OCI-LY1 (cell line): ENCODE measurements at regions not wholly inside any gene's neighbourhood (a gene's known extent, or its start where the extent isn't known, plus 50 kb on each side); places are given as distances from the start of the nearest gene placed in this dataset.

ENCODE experiments used
- H2AFZ ChIP-seq: fragments of 200-600 bp; sonication (generic), shearing (Covaris generic); 2 replicates; pipeline ENCODE4 v1.6.0; 2014; ENCODE audit warnings: antibody characterized with exemption, mild to moderate bottlenecking, low read length
- H3F3A ChIP-seq: fragments of 200-600 bp; sonication (generic), shearing (Covaris generic); 2 replicates; pipeline ENCODE4 v1.6.0; 2014; ENCODE audit warnings: mild to moderate bottlenecking, antibody characterized with exemption, low read length, moderate library complexity; ENCODE audit not compliant: insufficient read depth
- H3K27ac ChIP-seq: fragments of 200-600 bp; sonication (generic); 2 replicates; pipeline ENCODE4 v1.5.1; 2014; ENCODE audit warnings: low read length, mixed run types, mild to moderate bottlenecking, low read depth; ENCODE audit not compliant: poor library complexity, severe bottlenecking
- H3K27me3 ChIP-seq: fragments of 200-600 bp; sonication (generic); 2 replicates; pipeline ENCODE4 v1.6.0; 2014; ENCODE audit warnings: antibody characterized with exemption, mild to moderate bottlenecking, low read length, moderate library complexity; ENCODE audit not compliant: insufficient read depth
- H3K36me3 ChIP-seq: fragments of 200-600 bp; sonication (generic); 2 replicates; pipeline ENCODE4 v1.6.1; 2014; ENCODE audit warnings: mild to moderate bottlenecking, antibody characterized with exemption, low read length, moderate library complexity, mixed read lengths; ENCODE audit not compliant: insufficient read depth
- H3K4me1 ChIP-seq: fragments of 200-600 bp; sonication (generic); 2 replicates; pipeline ENCODE4 v1.5.1; 2014; ENCODE audit warnings: mild to moderate bottlenecking, low read length, moderate library complexity; ENCODE audit not compliant: insufficient read depth, severe bottlenecking
- H3K4me2 ChIP-seq: fragments of 200-600 bp; sonication (generic), shearing (Covaris generic); 2 replicates; pipeline ENCODE4 v1.6.1; 2014; ENCODE audit warnings: low read length
- H3K4me3 ChIP-seq: fragments of 200-600 bp; sonication (generic); 2 replicates; pipeline ENCODE4 v1.5.1; 2014; ENCODE audit warnings: low read length, low read depth, mild to moderate bottlenecking, mixed read lengths; ENCODE audit not compliant: poor library complexity, severe bottlenecking
- H3K79me2 ChIP-seq: fragments of 200-600 bp; shearing (Covaris generic); 2 replicates; pipeline ENCODE4 v1.6.1; 2016; ENCODE audit warnings: mixed run types, low read length, mixed read lengths; ENCODE audit not compliant: insufficient read depth
- H3K9ac ChIP-seq: fragments of 200-600 bp; sonication (generic), shearing (Covaris generic); 2 replicates; pipeline ENCODE4 v1.6.1; 2014; ENCODE audit warnings: mild to moderate bottlenecking, low read length, mixed read lengths
- H3K9me2 ChIP-seq: fragments of 200-600 bp; sonication (generic), shearing (Covaris generic); 2 replicates; pipeline ENCODE4 v1.6.1; 2014; ENCODE audit warnings: low read depth, mild to moderate bottlenecking, low read length, mixed read lengths
- H3K9me3 ChIP-seq: fragments of 200-600 bp; shearing (Covaris generic); 2 replicates; pipeline ENCODE4 v1.6.1; 2014; ENCODE audit warnings: low read length, mixed read lengths
- H4K20me1 ChIP-seq: fragments of 200-600 bp; sonication (generic), shearing (Covaris generic); 2 replicates; pipeline ENCODE4 v1.6.0; 2016; ENCODE audit warnings: mild to moderate bottlenecking, low read length; ENCODE audit not compliant: insufficient read depth
- CTCF ChIP-seq: fragments of 200-600 bp; sonication (generic), shearing (Covaris generic); IDR thresholded peaks from 2 replicates; pipeline ENCODE4 v1.5.1; 2017; ENCODE audit warnings: mild to moderate bottlenecking, antibody characterized with exemption, low read length, moderate library complexity, mixed read lengths
- EZH2 ChIP-seq: fragments of 200-600 bp; sonication (generic), shearing (Covaris generic); IDR thresholded peaks from 2 replicates; pipeline ENCODE4 v1.8.0; 2017; ENCODE audit warnings: borderline replicate concordance, mixed run types, mild to moderate bottlenecking, antibody characterized with exemption, low read length, moderate library complexity, mixed read lengths

- Histone ChIP-seq H3K4me1 (no peaks in the 10 kb centered on the region), H3F3A (no peaks in the 10 kb centered on the region), H3K4me2 (no peak overlapping the region), H3K9me3 (0 out of 2 replicates have a peak, but pooled peaks cover 3% of the 10 kb centered on the region), H3K9me2 (no peaks in the 10 kb centered on the region), H3K4me3 (no peak overlapping the region), H3K27me3 (no peaks in the 10 kb centered on the region), H3K36me3 (no peaks in the 10 kb centered on the region), H3K27ac (no peak overlapping the region), H2AFZ (no peak overlapping the region), H3K9ac (no peak overlapping the region), H3K79me2 (no peaks in the 10 kb centered on the region), H4K20me1 (no peaks in the 10 kb centered on the region)
- TF ChIP-seq CTCF (no peak), EZH2 (no peak)
Measured at GRCh38 chr2:14454202-14454601, 178.3 kb upstream of the LRATD1 start.

GRCh38 chr2:14459786-14460325 lies 172.7 kb upstream of the LRATD1 start:
- Histone ChIP-seq H4K20me1 (no peaks in the 10 kb centered on the region), H3K27me3 (no peaks in the 10 kb centered on the region), H3F3A (no peaks in the 10 kb centered on the region), H3K4me3 (no peak overlapping the region), H3K27ac (no peak overlapping the region), H3K9me2 (no peaks in the 10 kb centered on the region), H3K4me1 (no peaks in the 10 kb centered on the region), H3K4me2 (no peak overlapping the region), H3K9ac (no peak overlapping the region), H3K79me2 (no peaks in the 10 kb centered on the region), H3K9me3 (0 out of 2 replicates have a peak, but pooled peaks cover 3% of the 10 kb centered on the region), H3K36me3 (no peaks in the 10 kb centered on the region), H2AFZ (no peak overlapping the region)
- no peak for TF ChIP-seq EZH2
- TF ChIP-seq CTCF = no peak

- H3K4me2 ChIP-seq = no peak overlapping the region
Measured at GRCh38 chr2:14475994-14476393, 156.5 kb upstream of the LRATD1 start.

More at GRCh38 chr2:14475994-14476393, 156.5 kb upstream of the LRATD1 start:
- Histone ChIP-seq H3K4me1 (no peaks in the 10 kb centered on the region), H3K36me3 (no peaks in the 10 kb centered on the region), H3K9me3 (no peaks in the 10 kb centered on the region), H3K9ac (no peak overlapping the region), H3K79me2 (no peaks in the 10 kb centered on the region), H3K27ac (no peak overlapping the region), H3K9me2 (no peaks in the 10 kb centered on the region), H4K20me1 (no peaks in the 10 kb centered on the region; the same call in 1 of the 2 replicates), H3K27me3 (no peaks in the 10 kb centered on the region), H3K4me3 (no peak overlapping the region), H3F3A (no peaks in the 10 kb centered on the region), H2AFZ (no peak overlapping the region)
- TF ChIP-seq EZH2 (no peak), CTCF (no peak)
